GM23338 (cell line): ENCODE measurements at regions not wholly inside any gene's neighbourhood (a gene's known extent, or its start where the extent isn't known, plus 50 kb on each side); places are given as distances from the start of the nearest gene placed in this dataset.

Experiments
- CREB1 ChIP-seq: fragments of 250-450 bp; sonication (Bioruptor Pico); IDR thresholded peaks from 2 replicates; pipeline ENCODE4 v1.5.0; 2020; ENCODE audit warnings: low read depth, mild to moderate bottlenecking, moderate library complexity
- CTCF ChIP-seq, 2 experiments: fragments of 200-600 bp in 1 of 2; sonication (generic) in 1 of 2; conservative IDR thresholded peaks; 2 replicates each; pipeline versions ENCODE4 v1.5.1 to v1.6.1; 2016 to 2017; ENCODE audit warnings: antibody characterized with exemption in 2 of 2, low read depth in 2 of 2, mild to moderate bottlenecking in 2 of 2, moderate library complexity in 1 of 2
- ETS1 ChIP-seq: IDR thresholded peaks from 2 replicates; pipeline ENCODE4 v1.6.1; 2016; ENCODE audit warnings: antibody characterized with exemption
- EZH2 ChIP-seq: fragments of 200-600 bp; sonication (generic); IDR thresholded peaks from one replicate; pipeline ENCODE4 v1.8.0; 2017; ENCODE audit warnings: antibody characterized with exemption, mild to moderate bottlenecking, low read depth; ENCODE audit not compliant: unreplicated experiment
- EZH2phosphoT487 ChIP-seq: fragments of 200-600 bp; sonication (generic); IDR thresholded peaks from one replicate; pipeline ENCODE4 v1.8.1; 2018; ENCODE audit warnings: antibody characterized with exemption; ENCODE audit not compliant: unreplicated experiment
- JUNB ChIP-seq: IDR thresholded peaks from one replicate; pipeline ENCODE4 v1.6.1; 2016; ENCODE audit warnings: antibody characterized with exemption; ENCODE audit not compliant: unreplicated experiment
- NANOG ChIP-seq: IDR thresholded peaks from 2 replicates; pipeline ENCODE4 v1.6.1; 2016; ENCODE audit warnings: antibody characterized with exemption, borderline replicate concordance
- POLR2AphosphoS5 ChIP-seq: IDR thresholded peaks from 2 replicates; pipeline ENCODE4 v1.6.1; 2016; ENCODE audit warnings: antibody characterized with exemption, low read depth
- REST ChIP-seq: IDR thresholded peaks from one replicate; pipeline ENCODE4 v1.6.1; 2018; ENCODE audit warnings: antibody characterized with exemption; ENCODE audit not compliant: unreplicated experiment
- STAT1 ChIP-seq: IDR thresholded peaks from one replicate; pipeline ENCODE4 v1.6.1; 2016; ENCODE audit warnings: antibody characterized with exemption; ENCODE audit not compliant: unreplicated experiment
- ZNF114 ChIP-seq: fragments of 250-450 bp; sonication (Bioruptor Pico); IDR thresholded peaks from 2 replicates; pipeline ENCODE4 v1.5.0; 2020; ENCODE audit warnings: mild to moderate bottlenecking, moderate library complexity
- ZNF462 ChIP-seq: fragments of 250-450 bp; sonication (Bioruptor Pico); IDR thresholded peaks from 2 replicates; pipeline ENCODE4 v1.5.0; 2020; ENCODE audit warnings: mild to moderate bottlenecking, moderate library complexity

GRCh38 chr13:73215823-73216222, 157.0 kb downstream of the KLF5 start:
- TF ChIP-seq CTCF (conservative IDR thresholded peaks at IDR 0.05; ENCODE audit: low read depth in 2 of 2) (no peak), POLR2AphosphoS5 (no peak), STAT1 (no peak), EZH2phosphoT487 (no peak), REST (no peak), EZH2 (no peak), ETS1 (no peak), CREB1 (CRISPR knock-in tag) (no peak), ZNF114 (CRISPR knock-in tag) (no peak), NANOG (no peak), JUNB (no peak), ZNF462 (CRISPR knock-in tag) (no peak)
